ENCODE measurements at regions not wholly inside any gene's neighbourhood (a gene's known extent, or its start where the extent isn't known, plus 50 kb on each side); places are given as distances from the start of the nearest gene placed in this dataset.

GRCh38 chr18:32835951-32836350 lies 63.1 kb upstream of the KLHL14 start:
- H3K4me1 ChIP-seq (ENCODE audit: control insufficient read depth, low read length), result 0 out of 2 replicates have a peak, but pooled peaks cover 3% of the 10 kb centered on the region
- no peaks in the 10 kb centered on the region for H3K27me3 ChIP-seq (ENCODE audit: control insufficient read depth, low read length)
- H3K4me3 ChIP-seq (ENCODE audit: low read length), result no peak overlapping the region
- H3K36me3 ChIP-seq (ENCODE audit: control insufficient read depth, low read length), result no peaks in the 10 kb centered on the region
- no peaks in the 10 kb centered on the region for H3K79me2 ChIP-seq (ENCODE audit: control insufficient read depth, low read length)
- H3K27ac ChIP-seq (ENCODE audit: low read depth, low read length), result no peak overlapping the region
- H3K9me2 ChIP-seq (replicated peaks; ENCODE audit: control insufficient read depth, low read length), result no peaks in the 10 kb centered on the region
- no peaks in the 10 kb centered on the region for H3F3A ChIP-seq (ENCODE audit: control insufficient read depth, insufficient read depth)
- peaks cover 4% of the 10 kb centered on the region; the same call in 1 of the 2 replicates for H3K9me3 ChIP-seq (ENCODE audit: control insufficient read depth, insufficient read depth, low read length)
- no peaks in the 10 kb centered on the region for H4K20me1 ChIP-seq (ENCODE audit: control insufficient read depth, insufficient read depth, low read depth, low read length)
- TF ChIP-seq CTCF (IDR thresholded peaks at IDR 0.05; ENCODE audit: low read depth, low read length, poor library complexity, severe bottlenecking) (no peak), EZH2phosphoT487 (IDR thresholded peaks at IDR 0.05; ENCODE audit: borderline replicate concordance, low read length) (no peak)
- H3K4me2 ChIP-seq (ENCODE audit: low read length), result no peak overlapping the region

DNA sequence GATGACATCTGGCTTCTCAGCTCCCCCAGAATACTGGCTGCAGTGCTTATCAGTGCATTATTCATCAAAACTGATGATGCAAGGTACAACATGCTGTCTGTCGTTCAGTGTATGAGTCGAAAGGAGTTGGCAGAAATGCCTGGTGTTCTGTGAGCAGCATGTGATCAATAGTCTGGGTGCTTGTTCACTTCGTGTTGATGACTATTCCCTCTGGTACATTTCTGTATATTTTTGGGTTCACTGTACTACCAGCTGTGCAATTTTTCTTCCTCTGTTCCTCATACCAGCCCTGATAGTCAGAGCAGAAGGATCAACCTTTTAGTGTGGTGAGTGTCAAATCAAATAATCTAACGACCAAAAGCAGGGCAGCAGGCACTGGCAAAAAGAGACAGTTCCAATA lies 59.0 kb upstream of the KLHL14 start:
- TF ChIP-seq EZH2phosphoT487 (IDR thresholded peaks at IDR 0.05; ENCODE audit: borderline replicate concordance, low read length) (no peak), CTCF (IDR thresholded peaks at IDR 0.05; ENCODE audit: low read depth, low read length, poor library complexity, severe bottlenecking) (no peak)
- no peaks in the 10 kb centered on the region for H3K36me3 ChIP-seq (ENCODE audit: control insufficient read depth, low read length)
- no peaks in the 10 kb centered on the region for H3F3A ChIP-seq (ENCODE audit: control insufficient read depth, insufficient read depth)
- no peaks in the 10 kb centered on the region for H3K79me2 ChIP-seq (ENCODE audit: control insufficient read depth, low read length)
- H3K4me1 ChIP-seq (ENCODE audit: control insufficient read depth, low read length), result 0 out of 2 replicates have a peak, but pooled peaks cover 3% of the 10 kb centered on the region
- H3K4me3 ChIP-seq (ENCODE audit: low read length), result no peak overlapping the region
- no peaks in the 10 kb centered on the region for H3K9me2 ChIP-seq (replicated peaks; ENCODE audit: control insufficient read depth, low read length)
- no peaks in the 10 kb centered on the region for H3K27me3 ChIP-seq (ENCODE audit: control insufficient read depth, low read length)
- H3K27ac ChIP-seq (ENCODE audit: low read depth, low read length), result no peak overlapping the region
- no peak overlapping the region for H3K4me2 ChIP-seq (ENCODE audit: low read length)
- no peaks in the 10 kb centered on the region for H4K20me1 ChIP-seq (ENCODE audit: control insufficient read depth, insufficient read depth, low read depth, low read length)
- H3K9me3 ChIP-seq (ENCODE audit: control insufficient read depth, insufficient read depth, low read length), result peaks cover 4% of the 10 kb centered on the region; the same call in 1 of the 2 replicates

- H3K27me3 ChIP-seq (ENCODE audit: control insufficient read depth, low read length), result no peaks in the 10 kb centered on the region
- no peaks in the 10 kb centered on the region for H3K36me3 ChIP-seq (ENCODE audit: control insufficient read depth, low read length)
- TF ChIP-seq EZH2phosphoT487 (IDR thresholded peaks at IDR 0.05; ENCODE audit: borderline replicate concordance, low read length) (no peak), CTCF (IDR thresholded peaks at IDR 0.05; ENCODE audit: low read depth, low read length, poor library complexity, severe bottlenecking) (no peak)
- H3K9me2 ChIP-seq (replicated peaks; ENCODE audit: control insufficient read depth, low read length), result no peaks in the 10 kb centered on the region
- H3K4me2 ChIP-seq (ENCODE audit: low read length), result no peak overlapping the region
- H3K27ac ChIP-seq (ENCODE audit: low read depth, low read length), result no peak overlapping the region
- no peaks in the 10 kb centered on the region for H3K4me1 ChIP-seq (ENCODE audit: control insufficient read depth, low read length)
- H3K4me3 ChIP-seq (ENCODE audit: low read length), result no peak overlapping the region
- no peaks in the 10 kb centered on the region for H3K9me3 ChIP-seq (ENCODE audit: control insufficient read depth, insufficient read depth, low read length)
- no peaks in the 10 kb centered on the region for H4K20me1 ChIP-seq (ENCODE audit: control insufficient read depth, insufficient read depth, low read depth, low read length)
- H3F3A ChIP-seq (ENCODE audit: control insufficient read depth, insufficient read depth), result no peaks in the 10 kb centered on the region
- H3K79me2 ChIP-seq (ENCODE audit: control insufficient read depth, low read length), result no peaks in the 10 kb centered on the region
Observed at GRCh38 chr18:32823226-32823625, 50.4 kb upstream of the KLHL14 start.

All from DOHH2 (cell line).